GM19328 (cell line): ENCODE measurements at regions not wholly inside any gene's neighbourhood (a gene's known extent, or its start where the extent isn't known, plus 50 kb on each side); places are given as distances from the start of the nearest gene placed in this dataset.
"Not testable (repeated sequence)": the region's sequence is repeated elsewhere in the genome, so short reads cannot be mapped to it uniquely, and the experiment has no call there.

ENCODE experiments used
- ATAC-seq: cut with Tn5 transposase; IDR thresholded peaks from one replicate; pipeline ENCODE4 v1.9.1; 2021; ENCODE audit warnings: mild to moderate bottlenecking, moderate library complexity; ENCODE audit not compliant: unreplicated experiment

DNA sequence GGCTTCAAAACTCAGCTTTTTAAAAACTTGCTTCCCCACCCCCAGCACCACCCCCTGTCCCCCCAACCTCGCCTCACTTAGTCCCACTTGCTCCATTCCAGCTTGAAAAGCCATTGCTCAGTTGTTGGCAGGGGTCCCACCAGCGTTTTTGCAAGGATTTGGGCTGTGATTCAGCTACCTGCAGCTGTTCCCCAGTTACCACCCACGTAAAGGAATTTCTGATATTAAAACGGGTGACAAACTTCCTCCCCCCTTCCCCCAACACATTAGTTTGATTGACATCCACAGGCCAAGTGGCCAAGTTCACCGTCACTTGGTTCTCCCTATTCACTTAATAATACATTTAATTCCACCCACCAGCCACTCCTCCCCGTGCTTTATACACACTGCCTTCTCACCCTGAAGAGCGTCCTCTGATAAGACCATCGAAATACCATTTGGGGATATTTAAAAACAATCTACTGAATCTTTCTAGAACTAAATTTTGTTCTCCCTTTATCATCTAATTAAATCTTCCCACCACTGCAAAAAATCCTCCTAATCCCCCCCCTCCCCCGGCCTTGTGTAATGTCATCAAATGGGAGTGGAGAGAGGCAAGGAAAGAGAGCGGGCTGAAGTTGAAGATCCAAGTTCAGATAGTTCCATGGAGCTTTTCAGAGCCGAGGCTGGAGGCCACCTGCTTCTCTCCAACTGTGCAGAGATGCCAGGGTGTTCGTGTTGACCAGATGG lies 55.1 kb downstream of the SOX9 start:
- ATAC-seq: no peak

DNA sequence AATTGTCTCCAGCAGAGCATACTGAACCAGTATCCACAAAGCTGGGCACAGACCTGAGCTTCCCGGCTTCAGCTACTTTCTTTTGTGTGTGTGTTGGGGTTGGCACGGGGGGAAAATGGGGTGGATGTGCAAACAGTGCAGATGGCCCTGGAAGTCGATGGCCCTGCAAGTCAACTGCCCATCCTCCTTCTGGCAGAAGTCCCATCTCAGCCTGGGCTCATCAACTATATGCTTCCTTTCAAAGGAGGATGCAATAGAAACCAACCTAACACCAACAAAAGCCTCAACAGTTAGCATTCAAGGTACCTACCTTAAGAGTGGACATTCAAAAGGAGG lies 55.7 kb downstream of the SOX9 start:
- ATAC-seq: no peak

DNA sequence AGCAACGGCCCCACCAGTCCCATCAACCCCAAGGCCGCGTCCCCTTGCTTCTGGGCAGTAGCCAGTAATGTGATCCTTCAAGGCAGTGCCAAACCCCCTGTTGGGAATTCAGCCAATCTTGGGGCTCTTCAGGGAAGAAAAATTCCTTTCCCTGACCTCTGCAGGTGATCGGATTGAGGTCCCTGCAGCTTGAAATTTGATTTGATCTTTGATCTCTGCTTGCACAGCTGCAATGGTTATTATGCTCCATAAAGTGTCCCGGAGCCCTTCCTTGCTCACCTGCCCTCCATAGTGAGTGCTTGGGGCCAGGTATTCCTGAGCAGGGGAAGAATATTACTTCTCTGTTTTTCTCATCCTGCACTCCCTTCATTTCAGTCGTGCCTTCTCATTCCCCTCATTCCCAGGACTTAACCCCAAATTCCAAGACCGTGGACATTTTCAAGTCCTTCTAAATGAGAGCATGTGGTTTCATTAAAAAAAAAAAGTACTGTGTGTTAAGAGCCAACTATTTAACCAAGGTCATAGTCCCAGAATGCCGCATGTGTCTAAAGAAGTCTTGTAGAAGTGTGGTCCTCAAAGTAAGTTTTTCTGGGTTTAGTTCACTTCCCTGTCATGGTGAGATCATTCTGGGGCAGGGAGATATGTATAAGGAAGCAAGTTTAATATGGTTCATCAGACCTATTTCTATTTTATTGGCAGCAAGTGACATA lies 56.3 kb downstream of the SOX9 start:
- ATAC-seq: no peak

DNA sequence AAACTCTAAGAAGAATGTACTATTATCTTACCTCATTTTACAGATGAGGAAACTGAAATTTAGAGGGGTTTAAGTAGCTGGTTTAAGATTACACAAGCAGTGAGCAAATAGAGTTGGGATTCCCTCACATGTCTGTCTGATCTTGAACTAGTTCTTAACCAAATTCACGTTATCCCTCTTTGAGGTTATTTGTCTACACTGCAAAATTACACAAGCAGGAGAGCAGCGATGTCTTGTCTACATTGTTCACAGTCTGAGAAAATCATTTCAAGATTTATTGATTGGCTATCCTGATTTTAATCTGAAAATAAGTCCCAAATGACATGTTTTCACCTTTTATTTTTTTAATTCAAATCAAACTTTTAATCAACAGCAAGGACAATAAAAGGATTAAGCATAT lies 56.9 kb downstream of the SOX9 start:
- no peak for ATAC-seq

DNA sequence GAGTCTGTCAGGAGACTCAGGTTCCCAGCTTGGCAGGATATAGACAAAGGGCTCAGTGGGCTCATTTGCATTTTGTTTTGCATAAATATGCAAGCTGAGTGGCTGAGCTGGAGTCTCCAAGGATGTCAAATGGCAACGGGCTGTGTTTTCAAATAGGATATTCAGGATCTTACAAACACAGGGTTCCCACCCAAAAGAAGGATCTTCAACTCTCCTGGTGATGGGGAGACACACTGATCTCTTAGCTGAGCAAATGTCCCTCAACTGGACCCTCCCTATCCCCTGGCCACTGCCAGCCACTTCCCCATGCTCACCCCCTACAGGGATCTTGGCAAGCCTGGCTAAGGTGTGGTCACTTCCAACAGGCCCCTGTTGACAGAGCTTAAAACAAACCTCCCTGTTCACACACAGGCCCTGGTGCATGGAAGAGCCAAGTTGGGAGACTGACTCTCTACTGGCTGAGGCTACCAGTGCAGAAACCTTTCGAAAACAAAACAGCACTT lies 61.6 kb downstream of the SOX9 start:
- no peak for ATAC-seq

DNA sequence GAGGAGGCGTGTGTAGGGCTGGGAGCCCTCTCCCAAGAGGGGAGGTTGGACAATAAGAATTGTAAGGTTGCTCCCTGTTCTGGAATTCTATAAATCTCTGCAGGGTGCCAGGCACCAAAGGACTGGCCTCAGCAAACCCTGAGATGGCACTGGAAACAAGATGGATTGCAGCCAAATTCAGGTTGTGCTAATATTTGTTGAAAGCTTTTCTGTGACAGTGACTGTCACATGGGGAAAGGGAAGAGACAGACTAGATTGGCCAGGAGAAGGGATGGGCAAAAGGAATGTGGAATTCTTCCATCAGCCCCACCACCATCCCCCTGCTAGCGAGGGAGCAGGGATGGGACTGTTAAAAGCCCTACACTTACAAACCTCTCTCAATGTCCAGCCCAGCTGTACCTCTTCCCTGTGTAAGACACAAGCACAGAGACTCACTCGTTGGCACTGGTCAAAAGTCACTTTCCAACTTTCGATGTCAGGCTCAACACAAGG lies 62.4 kb downstream of the SOX9 start:
- no peak for ATAC-seq

DNA sequence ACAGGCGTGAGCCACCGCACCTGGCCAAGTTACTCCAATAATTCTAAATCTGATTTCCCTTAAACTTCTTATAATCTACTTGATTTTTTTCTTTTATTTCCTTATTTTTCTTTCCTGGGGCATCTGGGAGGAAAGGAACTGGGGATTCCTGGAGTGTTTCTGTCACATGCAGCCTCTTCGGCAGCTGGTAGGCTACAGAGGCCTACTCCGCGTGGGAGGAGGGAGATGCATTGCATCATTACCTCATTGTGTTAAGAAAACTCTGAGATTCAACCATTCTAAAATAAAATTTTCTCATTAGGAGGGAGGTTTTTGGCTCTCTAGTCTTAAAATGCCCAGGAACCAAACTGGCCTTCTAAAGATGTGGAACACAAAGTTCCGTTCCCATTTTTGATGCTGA lies 64.0 kb downstream of the SOX9 start:
- ATAC-seq: no peak

DNA sequence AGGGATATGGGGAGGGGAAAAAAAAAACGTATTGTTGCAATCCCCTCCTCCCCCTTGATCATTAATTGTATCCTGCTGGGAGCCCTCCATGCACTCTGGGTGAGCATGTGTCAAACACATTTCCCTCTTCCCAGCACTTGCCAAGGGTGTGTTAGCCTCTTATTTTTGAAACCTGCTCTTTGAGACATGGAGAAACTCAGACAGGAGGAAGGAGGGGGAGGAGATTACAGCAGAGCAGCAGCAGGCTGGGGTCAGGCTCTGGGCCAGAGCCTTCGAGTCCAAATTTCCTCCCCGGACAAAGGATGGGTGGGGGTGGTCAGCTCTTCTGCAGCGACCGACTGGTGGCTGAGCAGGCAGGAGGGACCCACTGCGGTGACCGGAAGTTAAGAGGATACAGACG lies 64.7 kb downstream of the SOX9 start:
- no peak for ATAC-seq

DNA sequence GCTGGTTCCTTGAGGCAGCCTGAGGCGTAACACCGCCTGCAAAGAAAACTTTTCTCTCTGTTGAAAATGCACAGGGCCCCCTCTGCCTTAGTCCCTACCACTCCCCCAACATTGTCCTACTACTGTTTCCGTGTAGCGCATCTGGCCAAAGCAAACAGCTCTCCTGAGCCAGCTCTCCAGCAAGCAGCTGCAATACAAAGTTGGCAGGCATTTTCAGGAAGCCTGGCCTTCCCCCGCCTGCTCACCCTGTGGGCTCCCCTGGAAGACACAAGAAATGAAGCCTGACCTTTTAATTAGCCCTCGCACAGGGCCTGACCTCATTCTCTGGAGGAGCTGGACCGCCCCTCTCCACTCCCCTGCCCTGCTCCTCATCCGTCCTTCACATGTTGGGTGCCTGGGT lies 66.7 kb downstream of the SOX9 start:
- ATAC-seq: no peak

DNA sequence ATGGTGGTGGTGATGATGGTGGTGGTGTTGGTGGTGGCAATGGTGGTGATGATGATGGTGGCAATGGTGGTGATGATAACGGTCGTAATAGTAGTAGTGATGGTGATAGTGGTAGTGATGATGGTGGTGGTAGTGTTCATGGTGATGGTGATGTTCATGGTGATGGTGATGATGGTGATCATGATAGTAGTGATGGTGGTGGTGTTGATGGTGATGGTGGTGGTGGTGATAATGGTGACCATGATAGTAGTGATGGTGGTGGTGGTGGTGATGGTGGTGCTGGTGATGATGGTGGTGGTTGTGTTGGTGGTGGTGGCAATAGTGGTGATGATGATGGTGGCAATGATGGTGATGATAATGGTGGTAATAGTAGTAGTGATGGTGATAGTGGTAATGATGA lies 68.0 kb downstream of the SOX9 start:
- no peak for ATAC-seq

DNA sequence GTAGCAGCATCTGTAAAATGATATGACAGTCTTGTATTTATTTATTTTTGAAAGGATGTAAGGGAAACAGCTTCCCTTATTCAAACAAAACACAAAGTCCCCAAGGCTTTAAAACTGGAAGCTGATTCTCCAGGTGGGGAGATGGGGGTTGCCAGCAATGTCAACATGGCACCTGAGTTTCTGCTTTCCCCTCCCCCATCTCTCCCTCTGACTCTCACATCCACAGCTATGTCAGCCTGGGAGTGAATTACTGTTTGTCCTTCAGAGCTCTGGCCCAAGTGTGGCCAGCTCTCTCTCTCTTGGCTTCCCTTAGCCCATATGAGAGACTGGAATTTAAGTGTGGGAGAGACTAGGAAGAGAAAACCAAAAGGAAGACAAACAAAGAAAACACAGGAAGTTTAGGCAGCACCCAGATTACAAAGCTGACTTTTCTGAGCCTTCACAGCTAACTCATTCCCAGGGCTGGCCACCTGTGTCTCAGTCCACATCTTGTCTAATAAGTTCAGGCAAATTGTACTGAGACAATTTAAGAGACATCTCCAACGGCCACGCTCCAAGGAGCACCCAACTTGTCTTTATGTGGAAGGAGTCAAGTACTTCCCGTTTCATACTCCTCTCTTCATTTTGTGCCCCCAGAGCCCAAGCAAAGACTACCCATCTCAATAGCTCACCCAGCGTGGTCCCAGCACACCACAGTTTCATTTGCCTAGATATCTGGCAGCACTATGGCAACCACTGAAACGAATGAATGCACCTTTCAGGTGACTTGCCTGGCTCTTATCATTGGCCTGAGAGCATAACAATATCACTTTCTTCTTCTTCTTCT lies 69.2 kb downstream of the SOX9 start:
- ATAC-seq: no peak

DNA sequence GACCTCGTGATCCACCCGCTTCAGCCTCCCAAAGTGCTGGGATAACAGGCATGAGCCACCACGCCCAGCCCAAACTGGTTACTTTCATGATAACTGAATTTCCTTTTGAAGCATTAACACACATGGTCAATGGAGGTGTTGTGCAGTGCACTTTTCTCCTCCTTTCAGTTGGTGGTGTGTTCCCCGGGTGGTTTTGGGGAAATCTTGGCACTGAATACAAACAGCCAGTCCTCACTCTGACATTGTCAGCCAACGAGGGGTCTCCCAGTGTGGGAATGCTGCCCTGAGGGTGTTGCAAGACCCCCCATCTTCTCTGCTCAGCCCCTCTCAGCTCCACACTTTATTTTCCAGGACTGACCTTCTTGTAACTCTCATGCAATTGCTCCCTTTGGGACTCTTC lies 70.5 kb downstream of the SOX9 start:
- ATAC-seq: no peak

DNA sequence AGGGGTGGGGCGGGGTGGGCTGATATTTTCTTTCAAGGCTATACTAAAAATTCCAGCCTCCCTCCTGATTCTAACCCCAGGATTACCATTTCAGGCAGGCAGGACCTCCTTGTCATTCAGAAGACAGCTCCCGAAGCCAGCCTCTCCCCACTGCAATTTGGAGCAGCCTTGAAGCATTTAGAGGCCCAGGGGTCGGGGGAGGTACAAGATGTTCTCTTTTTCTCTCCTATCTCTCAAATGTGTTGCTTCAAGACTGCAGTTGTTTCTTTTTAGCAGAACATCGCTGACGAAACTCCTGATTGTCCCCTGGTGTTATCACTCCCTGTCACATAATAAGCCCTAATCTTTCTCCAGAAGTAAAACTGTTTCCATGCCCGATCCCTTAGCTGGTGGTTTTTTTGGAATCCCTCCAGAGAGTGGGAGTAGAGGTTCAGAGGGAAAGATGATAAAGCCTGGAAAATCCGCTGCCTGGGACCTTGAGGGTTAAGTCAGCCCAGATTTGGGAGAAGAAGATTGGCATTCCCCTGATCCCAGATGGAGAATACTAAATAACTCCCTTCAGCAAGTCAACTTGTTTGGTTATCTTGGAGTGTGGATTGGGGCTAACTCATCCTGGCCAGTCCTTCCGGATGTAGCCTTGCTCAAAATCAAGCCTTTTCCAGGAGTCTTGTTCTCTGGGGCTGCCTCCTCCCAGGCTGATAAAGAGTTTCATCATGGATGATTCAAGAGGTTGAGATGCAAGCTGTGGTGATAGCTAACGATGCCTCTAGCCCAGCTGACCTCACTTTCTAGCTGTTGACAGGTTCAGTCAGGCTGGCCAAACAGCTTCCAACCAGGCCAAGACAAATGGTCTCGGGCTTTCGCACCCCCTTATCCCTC lies 71.3 kb downstream of the SOX9 start:
- no peak for ATAC-seq

DNA sequence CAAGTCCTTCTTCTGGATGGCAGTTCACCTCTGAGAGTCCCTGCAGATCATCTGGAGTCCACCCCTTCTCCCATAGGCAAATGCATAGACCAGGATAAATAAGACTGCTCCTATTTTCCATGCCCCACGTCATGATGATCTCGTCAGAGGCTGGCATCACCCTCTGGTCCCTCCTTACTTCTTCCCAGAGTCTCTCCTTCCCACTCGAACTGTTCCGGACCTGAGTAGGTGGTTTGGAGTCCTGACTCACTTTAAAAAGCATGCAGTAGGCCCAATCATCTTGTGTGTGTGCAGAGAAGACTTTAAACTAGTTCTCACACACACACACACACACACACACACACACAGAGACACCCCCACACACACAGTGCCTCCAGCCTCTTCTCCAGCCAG lies 72.0 kb downstream of the SOX9 start:
- ATAC-seq: no peak

DNA sequence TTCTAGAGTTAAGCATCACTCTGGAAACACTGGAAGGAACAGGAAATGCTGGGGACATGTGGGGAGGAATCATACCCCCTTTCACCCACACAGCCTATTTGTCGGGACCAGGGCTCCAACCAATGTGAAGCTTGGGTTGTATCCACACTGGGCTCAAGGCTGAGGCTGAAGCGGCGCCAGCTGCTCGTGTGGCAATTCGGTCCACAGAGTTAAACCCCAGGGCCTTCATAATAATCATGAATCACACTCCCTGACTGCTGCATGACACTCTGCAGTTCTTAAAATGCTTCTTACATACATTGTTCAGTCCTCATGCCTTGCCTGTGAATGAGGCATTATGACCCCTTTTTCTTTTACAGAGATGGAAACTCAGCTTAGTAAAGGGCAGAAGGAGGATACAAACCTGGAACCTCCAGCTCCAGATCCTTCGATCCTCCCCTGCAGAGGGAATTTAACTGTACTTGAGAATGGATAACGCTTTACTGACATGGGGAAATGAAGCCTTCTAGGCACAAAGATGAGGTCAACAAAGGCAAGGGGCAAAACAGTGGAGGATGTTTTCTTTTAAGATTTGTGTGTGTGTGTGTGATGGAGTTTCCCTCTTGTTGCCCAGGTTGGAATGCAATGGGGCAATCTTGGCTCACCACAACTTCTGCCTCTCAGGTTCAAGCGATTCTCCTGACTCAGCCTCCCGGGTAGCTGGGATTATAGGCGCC lies 72.7 kb downstream of the SOX9 start:
- no peak for ATAC-seq

DNA sequence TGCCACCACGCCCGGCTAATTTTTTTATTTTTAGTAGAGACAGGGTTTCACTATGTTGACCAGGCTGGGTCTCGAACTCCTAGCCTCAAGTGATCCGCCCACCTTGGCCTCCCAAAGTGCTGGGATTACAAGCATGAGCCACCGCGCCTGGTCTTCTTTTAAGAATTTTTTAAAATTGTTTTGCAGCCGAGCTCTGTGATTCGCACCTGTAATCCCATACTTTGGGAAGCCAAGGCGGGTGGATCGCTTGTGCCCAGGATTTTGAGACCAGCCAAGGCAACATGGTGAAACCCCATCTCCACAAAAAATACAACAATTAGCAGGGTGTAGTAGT lies 73.3 kb downstream of the SOX9 start:
- not testable (repeated sequence) for ATAC-seq

DNA sequence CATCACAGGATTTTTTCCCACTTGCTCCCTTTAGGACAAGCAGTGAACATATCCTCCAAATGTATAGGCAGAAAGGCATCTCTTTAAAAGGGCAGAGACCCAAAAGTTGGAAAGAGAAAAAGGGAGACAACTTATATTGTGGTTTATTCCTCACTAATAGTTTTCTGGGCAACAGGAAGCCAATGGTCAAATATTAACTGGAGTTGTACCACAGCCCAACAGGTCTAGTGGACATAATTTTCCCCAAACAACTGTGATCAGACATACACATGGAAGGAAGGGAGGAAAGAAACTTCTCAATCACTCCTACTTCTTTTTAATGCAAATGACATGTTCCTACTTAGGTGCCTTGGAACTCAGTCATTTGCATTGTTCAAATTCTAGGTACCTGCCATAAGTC lies 78.4 kb downstream of the SOX9 start:
- ATAC-seq: no peak

DNA sequence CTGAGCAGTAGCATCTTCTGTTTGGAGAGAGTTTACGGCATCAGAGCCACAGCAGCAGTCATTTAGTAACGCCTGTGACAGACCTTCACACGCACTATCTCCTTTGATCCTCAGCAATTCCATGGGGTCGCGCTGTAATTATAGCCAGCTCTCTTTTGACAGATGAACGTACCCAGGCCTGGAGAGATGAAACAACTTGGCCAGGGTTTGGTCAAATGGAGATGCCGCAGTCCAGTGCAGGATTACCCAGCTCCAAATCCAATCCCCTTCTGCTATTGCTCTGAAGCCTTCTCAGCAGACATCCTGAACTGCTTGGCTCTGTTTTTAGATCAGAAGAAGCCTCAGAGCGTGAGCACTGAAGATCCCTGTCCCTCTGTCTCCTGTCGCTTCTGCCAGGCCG lies 83.9 kb downstream of the SOX9 start:
- ATAC-seq: no peak

DNA sequence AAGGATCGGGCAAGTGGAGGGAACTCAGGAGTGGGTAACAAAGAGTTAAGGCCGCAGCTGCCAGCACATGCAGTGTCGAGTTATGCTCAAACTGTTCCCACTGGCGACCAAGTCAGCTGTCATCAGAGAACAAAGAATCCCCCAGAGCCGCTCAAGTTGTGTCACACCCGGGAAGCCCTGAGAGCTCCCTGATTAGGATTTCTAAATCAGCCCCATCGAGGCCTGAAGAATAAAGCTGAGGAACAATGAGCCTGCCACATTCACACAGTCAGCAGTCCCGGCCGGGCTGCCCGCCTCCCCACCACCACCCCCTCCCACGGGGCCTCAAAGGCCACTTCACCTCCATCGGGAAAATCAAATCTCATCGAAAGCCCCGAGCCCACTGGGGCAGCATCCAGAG lies 84.5 kb downstream of the SOX9 start:
- no peak for ATAC-seq

DNA sequence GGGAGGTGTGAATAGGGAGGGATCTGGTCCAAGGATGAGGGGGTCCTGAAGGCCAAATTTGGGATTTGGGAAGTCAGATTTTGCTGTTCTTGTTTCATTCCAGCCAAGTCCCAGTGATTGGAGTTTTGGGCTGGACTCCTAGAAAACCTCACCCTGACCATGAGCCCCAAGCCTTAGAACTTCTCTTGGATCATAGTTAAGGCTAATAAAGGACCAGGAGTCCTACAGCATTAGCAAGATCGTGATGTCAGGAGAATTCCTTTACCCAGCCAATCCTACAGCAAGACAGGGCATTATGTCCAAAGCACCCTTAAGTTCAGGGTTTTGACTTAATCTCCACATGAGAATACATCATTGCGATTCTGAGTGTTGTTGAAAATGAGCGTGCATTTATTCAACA lies 85.0 kb downstream of the SOX9 start:
- ATAC-seq: no peak
